DMS 273 (cell line): ENCODE measurements at regions not wholly inside any gene's neighbourhood (a gene's known extent, or its start where the extent isn't known, plus 50 kb on each side); places are given as distances from the start of the nearest gene placed in this dataset.
"Not testable (repeated sequence)": the region's sequence is repeated elsewhere in the genome, so short reads cannot be mapped to it uniquely, and the experiment has no call there.

Source experiments
- DNase-seq: peaks from one replicate; lab custom pipeline; 2025; ENCODE audit not compliant: unreplicated experiment; lab: John Stamatoyannopoulos, UW

DNA sequence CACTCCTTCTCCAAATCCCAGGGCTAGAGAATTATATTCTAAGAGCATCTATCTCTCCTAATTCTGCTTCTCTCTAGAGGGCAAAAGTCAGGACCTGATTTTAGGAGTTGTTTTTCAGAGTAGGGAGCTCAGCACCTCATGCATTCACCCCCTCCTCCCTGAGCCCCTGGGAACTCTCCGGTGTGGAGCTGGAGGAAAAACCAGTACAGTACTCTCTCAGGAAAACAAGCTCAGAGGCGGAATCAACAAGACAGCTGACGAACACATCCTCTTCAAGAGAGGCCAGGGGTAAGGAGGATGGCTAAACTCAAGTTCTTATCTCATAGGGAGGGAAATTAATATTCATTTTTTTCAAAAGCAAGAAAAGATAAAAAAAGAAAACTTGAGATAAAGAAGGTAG, 120.1 kb upstream of the CDYL start:
- DNase-seq, result no peak

DNA sequence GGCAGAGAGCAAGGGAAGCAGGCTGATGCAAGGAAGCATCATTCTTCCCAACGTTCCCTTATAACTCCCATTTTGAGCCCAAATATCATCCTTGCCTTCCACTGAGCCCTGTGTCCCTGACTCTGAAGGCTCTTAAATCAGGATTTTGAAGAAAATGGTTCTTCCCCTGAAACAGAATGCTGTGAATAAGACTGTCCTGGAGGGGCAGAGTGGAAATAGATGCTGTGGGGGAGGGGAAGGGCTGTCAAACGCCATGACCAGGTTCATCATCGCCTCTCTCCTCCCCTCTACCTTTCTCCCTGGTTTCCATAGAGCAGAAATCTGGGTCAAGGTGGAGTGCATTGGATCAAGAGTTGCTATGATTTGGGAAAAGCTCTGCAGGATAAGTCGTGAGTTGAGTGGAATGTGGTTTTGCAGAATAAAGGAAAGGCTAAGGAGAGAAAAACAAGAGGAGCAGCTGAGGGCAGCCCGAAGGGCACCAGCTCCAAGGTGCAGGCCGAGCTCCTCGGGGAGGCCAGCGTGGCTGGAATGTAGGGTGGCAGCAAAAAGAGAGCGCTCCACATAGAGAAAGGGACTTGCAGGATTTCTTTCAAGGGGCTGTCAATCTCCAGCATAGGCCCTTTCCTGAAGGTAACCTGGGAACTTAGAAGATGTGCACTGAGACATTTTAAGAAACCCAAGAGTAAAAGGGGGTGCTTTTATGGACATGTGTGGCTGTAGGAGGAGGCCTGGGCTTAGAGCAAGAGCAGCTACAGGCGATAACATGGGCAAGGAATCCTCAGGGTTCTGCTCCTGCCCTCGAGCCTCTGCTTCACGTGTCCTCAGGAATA, 120.8 kb upstream of the CDYL start:
- DNase-seq, result no peak

DNA sequence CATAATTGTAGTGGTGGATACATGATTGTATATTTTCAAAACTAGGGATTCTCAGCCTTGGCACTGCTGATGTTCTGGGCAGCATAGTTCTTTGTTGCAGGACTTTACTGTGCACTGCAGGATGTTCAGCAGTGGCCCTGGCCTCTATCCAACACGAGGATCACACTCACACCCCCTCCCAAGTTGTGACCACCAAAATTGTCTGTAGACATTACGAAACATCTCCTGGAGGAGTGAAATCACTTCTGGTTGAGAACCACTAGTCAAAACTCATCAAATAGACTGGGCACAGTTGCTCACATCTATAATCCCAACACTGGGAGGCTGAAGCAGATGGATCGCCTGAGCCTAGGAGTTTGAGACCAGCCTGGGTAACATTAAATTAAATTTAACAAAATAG, 123.1 kb upstream of the CDYL start:
- DNase-seq, result no peak

DNA sequence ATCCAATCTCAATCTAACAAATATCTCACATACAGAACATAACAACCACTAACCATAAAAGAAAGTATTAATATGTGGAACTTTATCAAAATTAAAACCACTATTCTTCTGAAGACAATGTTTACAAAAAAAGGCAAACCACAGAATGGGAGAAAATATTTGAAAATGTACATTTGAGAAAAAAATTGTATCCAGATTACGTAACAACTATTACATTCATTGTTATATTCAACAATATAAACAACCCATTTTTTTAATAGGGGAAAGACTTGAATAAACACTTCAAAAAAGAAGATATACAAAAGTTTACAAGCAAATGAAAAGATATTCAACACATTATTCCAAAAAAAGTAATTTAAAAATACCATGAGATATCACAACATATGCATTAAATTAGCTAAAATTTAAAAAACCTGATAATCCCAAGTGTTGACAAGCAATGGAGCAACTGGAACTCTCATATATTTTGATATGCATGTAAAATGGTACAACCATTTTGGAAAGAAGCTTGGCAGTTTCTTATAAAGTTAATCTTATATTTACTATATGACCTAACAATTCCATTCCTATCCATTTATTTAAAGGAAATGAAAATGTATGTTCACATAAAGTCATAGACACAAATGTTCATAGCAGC, 124.3 kb upstream of the CDYL start:
- no peak for DNase-seq

GRCh38 chr6:4649728-4650127, 126.5 kb upstream of the CDYL start:
- DNase-seq, result no peak

- DNase-seq, result peak; percentile 90
Measured at GRCh38 chr6:4647414-4648365, 128.5 kb upstream of the CDYL start.

DNA sequence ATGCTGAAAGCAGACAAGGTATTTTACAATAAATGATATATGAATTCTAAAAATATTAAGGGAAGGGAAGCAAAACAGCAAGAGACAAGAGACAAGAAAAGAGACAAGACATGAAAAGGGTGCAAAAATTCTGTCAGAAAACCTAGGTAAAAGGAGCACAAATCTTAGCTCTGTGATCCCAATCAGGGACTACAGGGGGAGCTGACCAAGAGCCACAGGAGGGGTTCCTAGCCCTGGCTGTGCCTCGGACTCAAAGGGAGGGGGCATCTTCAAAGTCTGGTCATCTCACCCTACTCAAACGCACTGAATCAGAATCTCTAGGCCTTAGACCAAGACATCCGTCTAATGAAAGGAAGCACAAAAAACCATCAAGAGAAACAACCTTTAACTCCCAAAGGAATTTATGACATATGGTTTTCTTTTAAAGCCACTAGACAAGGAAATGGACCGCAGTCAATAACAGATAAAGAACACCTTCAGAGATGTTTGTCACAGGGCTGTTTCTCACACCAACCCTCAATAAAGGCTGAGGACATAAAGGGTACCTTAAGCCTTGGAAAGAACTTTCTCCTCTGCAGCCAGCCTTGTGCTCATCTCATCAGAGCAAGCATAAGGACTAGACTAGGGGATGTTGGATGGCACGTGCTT, 130.4 kb upstream of the CDYL start:
- DNase-seq, result peak; percentile 18

DNA sequence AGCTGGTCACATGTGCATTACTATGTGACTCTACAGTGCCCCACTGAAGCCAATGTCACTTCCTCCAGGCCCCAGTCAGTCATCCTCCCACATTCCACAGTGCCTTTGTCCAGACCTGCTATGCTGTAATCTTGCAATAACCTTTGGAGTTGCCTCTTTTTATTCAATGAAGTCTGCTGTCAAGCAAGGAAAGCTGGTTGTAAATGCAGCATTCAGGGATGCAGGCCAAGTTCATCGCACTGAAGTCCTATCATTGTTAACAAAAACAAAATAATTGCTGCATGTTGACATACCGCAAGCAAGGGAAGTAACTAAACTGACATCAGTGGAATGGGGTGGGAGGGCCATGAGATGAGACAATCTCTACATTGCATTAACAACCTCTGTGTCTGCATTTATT, 131.2 kb upstream of the CDYL start:
- no peak for DNase-seq

DNA sequence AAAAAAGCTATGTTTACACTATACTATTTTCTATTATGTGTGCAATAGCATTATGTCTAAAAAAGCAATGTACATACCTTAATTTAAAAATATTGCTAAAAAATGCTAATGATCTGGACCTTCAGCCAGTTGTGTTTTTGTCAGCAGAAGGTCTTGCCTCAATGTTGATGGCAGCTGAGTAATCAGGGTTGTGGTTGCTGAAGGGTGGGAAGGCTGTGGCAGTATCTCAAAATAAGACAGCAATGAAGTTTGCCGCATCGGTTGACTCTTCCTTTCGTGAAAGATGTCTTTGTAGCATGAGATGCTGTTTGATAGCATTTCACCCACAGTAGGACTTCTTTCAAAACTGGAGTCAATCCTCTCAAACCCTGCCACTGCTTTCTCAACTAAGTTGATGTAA, 134.7 kb upstream of the CDYL start:
- DNase-seq, result no peak

- no peak for DNase-seq
Measured at GRCh38 chr6:4640139-4640538, 136.1 kb upstream of the CDYL start.

GRCh38 chr6:4638641-4639040, 137.6 kb upstream of the CDYL start:
- DNase-seq, result no peak

- no peak for DNase-seq
Measured at GRCh38 chr6:4637691-4638433, 138.3 kb upstream of the CDYL start.

GRCh38 chr6:4636881-4637224, 139.4 kb upstream of the CDYL start:
- no peak for DNase-seq

DNA sequence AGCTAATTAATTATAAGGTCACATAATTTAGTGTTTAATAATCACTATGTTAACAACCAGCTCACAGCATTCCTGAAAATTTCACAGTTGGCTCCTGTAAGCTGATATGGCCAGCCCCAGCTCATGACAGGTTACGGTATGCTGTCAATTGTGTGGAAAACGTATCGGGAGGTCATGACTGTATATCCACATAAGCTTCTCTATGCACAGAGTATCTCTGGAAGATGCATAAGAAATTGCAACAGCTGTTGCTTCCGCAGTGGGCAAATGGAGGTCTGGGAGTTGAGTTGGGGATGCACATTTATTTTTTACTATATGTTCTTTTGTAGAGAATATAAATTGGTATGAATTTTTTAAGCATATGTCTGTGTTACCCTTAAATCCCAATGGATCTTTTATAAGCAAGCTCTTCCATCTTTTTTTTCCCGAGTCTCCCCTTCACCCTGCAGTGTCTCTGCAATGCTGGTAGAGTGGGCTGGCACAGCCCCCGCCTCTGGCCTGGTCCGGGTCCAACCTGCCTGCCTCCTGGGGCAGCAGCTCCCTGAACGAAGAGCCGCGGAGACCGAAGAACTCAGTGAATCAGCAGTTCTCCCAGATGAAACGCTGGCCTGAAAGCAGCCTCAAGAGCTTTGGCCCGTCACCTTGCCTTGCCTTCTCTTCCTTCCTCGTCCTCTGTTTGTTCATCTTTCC, 139.9 kb upstream of the CDYL start:
- no peak for DNase-seq

GRCh38 chr6:4635666-4636065, 140.5 kb upstream of the CDYL start:
- DNase-seq, result no peak

GRCh38 chr6:4632421-4632820, 143.8 kb upstream of the CDYL start:
- DNase-seq, result no peak

DNA sequence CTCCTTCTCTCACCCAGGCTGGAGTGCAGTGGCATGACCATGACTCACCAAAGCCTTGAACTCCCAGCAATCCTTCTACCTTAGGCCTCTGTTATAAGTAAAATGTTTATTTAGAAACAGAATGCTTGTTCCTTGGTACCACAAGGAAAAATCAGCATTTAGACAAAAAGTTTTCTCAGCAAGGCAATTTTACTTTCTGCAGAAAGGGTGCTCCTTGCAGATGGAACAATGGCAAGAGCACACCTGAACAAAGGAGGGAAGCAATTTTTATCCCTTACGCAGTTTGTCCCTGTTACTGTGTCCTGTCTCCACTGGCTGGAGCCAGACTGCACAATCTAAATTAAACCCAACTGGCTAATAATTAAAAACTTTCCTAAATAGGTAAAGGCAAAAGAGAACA, 146.4 kb upstream of the CDYL start:
- not testable (repeated sequence) for DNase-seq

- no peak for DNase-seq
Measured at GRCh38 chr6:4625557-4625956, 150.6 kb upstream of the CDYL start.

DNA sequence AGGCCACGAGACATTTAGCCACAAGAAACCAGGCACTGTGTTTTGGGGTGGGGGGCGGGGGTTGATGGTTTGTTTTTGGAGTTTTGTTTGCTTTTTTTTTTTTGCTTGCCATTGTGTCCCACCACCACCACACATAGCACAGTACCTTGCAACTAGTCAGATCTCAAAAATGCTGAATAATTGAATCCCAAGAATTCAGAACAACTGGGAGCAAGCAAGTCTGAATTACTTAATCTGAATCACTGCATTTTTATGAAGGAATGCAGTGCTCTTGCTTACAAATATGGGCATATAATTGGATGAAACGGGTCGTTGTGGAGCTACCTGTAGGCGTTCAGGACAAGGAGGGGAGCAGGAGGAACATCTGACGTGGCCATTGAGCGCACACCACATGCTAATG, 151.5 kb upstream of the CDYL start:
- no peak for DNase-seq
